ENCODE measurements at regions not wholly inside any gene's neighbourhood (a gene's known extent, or its start where the extent isn't known, plus 50 kb on each side); places are given as distances from the start of the nearest gene placed in this dataset.

DNA sequence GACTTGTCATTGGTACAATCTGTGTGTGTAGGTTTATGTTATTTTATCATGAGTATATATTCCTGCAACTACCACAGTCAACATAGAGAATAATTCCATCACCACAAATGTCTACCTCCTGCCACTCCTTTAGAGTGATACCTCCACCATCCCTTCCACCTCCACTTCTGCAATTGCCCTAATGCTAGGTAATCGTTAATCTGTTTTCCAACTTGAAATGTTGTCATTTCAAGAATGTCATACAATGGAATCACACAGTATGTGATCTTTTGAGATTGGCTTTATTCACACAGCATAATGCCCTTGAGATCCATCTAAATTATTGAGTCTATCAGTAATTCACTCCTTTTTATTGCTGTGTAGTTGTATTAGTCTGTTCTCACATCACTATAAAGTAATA lies 414.8 kb upstream of the C16orf82 start:
- no peak for DNase-seq (ENCODE audit: low spot score)

DNA sequence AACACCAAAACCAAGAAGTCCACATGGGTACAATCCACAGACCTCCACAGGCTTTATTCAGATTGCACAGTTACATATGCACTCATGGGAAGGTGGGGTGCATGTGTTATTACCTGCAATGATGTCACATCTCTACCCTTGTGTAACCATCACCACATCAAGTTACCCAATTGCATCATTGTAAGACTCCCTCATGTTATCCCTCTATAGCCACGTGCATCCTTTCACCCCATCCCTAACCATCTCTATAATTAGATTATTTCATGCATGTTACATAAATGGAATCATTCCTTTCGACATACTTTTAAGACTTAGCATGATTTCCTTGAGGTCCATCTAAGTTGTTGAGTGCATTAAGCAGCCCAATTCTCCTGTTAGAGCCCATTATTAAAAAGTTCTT lies 408.2 kb upstream of the C16orf82 start:
- no peak for DNase-seq (ENCODE audit: low spot score)

DNA sequence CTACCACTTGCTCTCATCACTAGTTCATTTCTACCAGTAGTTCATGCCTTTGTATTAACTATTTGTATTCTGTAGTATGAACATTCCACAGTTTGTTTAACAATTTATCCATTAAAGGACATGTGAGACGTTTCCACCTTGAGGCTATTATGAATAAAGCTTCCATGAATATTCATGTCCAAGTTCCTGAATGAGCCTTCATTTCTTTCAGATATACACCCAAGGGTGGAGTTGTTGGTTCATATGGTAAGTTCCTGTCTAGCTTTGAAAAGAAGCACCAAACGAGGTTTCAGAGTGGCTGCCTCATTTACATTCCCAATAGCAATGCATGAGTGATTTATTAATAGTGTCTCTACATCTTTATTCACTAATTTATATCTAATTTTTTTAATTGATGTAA lies 407.8 kb upstream of the C16orf82 start:
- DNase-seq (ENCODE audit: low spot score): no peak

DNA sequence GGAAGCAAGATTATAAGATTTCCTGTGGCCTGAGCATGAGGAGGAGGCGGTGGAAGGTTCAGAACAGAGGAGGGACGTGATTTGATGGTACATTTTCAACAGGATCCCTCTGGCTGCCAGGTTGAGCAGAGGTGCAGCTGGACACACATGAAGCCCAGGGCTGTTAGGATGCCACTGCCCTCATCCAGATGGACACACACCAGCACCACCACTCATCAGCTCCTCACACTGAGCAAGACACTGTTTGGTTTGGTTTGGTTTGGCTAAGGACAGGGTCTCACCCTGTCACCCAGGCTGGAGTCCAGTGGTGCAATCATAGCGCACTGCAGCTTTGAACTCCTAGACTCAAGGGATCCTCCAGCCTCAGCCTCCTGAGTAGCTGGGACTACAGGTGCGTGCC lies 402.6 kb upstream of the C16orf82 start:
- DNase-seq (ENCODE audit: low spot score): no peak

DNA sequence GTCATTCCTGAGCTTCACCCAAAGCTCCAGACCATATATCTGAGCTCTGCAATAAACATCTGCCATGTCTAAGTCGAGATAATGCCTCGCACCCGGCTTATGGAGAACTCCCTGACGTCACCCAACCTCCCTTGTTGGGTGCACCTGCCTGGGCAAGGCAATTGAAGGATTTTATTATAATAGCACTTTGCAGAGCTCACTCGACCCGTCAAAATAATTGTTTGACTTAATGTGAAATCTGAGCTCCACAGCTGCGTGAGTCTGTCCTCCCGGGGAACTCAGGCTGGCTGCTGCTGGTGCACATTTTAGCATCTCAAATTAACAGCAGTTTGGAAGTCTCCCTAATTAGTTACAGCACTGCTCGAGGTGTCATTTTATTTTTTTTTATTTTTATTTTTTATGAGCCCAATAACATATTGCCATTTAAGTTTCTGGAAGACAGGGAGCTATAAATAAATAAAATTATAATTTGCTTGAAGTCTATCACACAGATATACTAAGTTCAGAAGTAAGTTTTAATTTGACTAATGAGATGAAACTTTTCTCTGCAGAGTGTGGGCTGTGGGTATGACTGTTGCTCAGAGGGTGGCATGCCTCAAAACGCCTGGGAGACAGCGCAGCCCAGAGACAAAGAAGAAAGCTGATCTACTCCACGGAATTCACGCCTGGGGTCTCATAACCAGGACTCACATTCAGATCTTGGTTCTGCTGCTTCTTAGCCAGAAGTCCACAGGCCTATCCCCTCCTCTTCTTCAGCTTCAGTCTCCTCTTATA lies 401.4 kb upstream of the C16orf82 start:
- peak; percentile 52 for DNase-seq (ENCODE audit: low spot score)

DNA sequence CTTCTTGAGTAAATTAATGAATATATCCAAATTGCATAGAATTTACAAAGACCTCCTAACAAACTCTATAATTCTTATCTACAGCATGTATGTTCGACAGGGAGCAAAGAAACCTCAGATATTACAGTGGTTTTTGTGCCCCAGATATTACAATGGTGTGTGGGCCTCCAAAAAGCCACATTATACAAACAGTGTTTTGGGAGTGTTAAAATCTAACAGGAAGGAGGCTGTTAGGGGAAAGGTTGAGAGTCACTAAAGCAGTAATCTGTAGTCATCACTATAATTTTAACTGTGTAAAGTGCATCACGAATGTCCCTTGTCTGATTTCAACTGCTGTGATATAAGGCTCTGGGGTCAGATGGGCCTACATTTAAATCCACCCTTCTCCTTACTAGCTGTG lies 400.2 kb upstream of the C16orf82 start:
- no peak for DNase-seq (ENCODE audit: low spot score)

DNA sequence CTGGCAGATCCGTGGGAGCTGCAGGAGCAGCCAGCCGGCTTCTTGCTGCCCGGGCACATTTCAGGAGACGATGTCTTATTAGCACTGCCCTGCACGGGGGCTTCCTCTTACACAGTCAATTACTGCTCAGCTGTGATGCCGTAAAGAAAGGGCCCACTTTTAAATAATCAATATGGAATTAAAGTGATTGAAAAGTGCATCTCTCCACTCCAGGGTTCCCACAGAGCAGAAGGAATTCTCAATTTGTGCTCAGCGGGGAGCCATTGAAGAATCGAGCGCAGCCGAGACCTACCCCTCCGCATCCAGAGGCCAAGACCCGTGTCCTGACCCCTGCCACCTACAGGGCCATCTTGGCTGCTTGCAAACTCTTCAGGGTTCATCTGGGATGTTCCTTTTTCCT lies 399.4 kb upstream of the C16orf82 start:
- DNase-seq (ENCODE audit: low spot score): no peak

DNA sequence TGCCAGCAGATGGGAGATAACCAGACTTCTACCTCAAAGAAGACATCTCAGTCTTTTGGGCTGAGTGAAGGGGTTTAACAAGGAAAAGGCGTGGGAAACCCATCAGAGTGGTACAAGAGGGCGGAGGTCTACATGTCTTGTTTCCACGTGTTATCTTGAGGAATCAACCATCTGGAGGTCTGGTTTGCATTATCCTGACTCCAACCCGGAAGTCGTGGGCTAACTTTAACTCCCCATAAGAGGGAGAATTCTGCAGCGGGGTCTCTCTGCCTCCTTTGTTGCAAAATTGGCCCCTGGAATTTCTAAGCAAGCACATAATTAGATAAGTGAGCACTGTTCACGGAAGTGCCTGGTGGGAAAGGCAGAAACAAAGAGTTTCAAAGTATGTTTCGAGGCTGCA lies 398.7 kb upstream of the C16orf82 start:
- DNase-seq (ENCODE audit: low spot score): peak; percentile 80

DNA sequence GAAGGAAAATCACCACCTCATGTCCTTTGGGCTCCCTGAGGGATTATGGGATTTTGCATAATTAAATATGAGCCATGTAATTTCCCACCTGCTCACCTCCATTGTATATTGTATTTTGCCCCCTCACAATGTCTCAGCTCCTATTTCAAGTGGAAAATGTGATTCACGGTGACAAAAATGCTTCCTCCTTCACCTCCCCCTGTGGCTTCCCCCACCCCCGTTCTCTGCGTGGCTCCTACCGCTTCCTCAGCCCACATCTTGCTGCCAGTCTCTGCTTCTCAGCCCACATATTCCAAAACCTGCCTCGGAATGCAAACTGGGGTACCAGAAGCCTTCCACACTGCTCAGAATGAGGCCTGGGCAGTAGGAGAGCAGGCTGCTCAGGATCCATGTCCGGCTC lies 394.5 kb upstream of the C16orf82 start:
- no peak for DNase-seq (ENCODE audit: low spot score)

DNA sequence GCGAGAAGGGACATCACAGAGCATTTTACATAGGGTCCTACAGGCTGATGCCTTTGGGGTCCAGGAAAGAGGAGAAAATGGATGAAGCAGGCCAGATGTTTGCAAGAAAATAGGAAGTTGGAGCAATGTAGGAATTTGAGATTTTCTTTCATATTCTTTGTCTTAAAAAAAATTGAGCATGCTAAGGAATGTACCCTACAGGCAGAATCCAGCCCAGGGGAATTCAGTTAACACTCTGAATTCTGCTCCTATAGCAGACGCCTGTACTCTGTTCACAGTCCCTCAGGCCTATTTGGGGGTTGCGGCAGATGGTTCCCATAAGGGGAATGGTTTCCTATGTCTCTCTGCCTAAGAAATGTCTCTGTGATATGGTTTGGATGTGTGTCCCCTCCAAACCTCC lies 393.7 kb upstream of the C16orf82 start:
- no peak for DNase-seq (ENCODE audit: low spot score)

DNA sequence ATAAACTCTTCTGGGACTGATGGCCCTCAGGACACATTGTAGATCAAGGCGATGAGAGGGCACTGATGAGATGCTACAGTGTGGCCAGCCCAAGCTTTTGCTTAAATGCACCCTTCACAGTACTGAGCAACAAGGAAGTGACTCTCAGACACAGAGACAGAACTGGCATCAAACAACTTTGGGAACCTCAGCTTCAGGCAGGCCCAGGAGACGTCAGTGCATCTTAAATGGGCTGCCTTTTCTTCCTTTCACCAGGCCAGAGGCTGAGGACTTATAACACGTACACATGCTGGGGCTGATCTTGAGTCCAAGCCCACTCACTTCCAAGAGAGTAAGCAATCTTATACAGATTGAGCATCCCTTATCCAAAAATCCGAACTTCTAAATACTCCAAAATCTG lies 386.1 kb upstream of the C16orf82 start:
- no peak for DNase-seq (ENCODE audit: low spot score)

DNA sequence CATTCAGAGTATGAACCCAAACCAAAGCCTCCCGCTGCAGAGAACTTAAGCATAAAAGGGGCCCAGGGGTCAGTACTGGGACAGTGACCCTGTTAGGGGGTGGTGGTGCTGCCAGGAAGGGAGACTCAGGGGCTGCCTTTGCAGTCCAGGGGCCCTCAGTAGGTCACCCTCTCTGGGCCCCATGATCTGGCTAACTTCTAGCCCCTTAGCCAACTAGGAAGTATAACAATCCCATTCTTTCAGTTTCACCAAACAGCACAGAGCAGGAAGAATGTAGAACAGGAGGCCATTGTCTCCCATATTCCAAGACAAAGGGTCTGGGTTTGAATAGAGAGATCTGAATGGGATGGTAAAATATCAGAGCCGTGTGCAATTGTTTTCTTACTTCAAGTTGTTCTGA lies 378.6 kb upstream of the C16orf82 start:
- no peak for DNase-seq (ENCODE audit: low spot score)

DNA sequence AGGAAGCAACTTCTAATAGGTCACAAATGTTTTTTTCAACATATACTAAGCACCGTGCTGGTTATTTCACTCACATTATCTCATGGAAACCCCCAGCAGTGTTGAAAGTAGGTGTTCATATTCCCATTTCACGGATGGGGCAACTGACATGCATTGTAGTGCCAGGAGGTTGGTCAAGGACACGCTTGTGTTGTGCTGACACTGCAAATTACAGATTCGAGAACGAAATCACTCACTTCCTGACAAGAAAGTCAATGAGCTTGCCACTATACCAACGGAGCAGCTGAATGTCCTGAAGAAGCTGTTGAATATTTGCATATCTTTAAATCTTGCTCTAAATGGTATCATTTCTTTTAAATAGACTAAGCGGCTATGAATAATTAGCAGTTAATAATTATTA lies 378.0 kb upstream of the C16orf82 start:
- no peak for DNase-seq (ENCODE audit: low spot score)

DNA sequence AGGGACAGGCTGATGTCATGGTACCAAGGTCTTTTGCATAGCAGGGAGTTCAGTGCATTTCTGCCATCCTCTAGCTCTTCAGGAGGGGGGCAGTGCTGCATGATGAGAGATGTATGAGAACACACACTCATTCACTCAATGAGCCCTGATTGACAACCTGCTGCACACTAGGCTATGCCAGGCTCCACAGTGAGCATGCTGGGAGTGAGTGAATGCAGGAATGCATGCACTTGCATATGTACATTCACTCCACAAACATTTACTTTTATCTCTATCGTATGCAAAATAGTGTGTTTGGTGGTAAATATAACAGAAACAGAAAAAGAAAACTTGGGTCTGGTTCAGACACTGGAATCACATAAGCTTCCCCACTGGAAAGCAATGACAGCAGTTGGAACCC lies 374.1 kb upstream of the C16orf82 start:
- DNase-seq (ENCODE audit: low spot score): no peak

DNA sequence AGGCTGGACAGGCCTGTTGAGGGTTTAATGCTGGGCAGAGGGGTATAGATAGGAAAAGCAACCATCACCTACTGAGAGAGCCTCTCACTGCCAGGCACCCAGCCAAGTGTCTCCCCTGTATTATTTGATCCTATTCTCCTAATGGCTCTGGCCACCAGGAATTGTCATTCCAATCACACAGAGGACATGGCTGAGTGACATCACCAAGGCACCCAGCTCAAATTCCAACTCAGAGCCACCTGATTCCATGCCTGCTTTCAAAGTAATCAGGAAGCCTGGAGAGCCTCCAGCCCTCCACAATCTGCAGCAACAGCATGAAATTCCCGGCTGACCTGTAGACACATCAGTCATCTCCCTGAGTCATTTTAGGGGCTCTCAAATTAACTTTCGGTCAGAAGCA lies 368.9 kb upstream of the C16orf82 start:
- no peak for DNase-seq (ENCODE audit: low spot score)

DNA sequence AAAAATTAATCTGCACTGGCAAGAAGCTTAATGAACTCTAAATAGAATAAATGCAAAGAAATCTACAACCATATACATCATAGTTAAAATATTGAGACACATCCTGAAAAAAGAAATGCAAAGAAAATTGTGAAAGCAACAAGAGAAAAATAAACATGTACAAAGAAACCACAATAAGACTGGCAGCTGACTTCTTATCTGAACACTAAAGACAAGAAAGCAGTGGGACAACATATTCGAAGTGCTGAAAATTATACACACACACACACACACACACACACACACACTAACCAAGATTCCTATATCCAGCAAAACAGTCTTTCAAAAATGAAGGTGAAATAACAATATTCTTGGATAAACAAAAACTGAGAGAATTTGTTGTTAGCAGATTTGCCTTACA lies 366.5 kb upstream of the C16orf82 start:
- no peak for DNase-seq (ENCODE audit: low spot score)

DNA sequence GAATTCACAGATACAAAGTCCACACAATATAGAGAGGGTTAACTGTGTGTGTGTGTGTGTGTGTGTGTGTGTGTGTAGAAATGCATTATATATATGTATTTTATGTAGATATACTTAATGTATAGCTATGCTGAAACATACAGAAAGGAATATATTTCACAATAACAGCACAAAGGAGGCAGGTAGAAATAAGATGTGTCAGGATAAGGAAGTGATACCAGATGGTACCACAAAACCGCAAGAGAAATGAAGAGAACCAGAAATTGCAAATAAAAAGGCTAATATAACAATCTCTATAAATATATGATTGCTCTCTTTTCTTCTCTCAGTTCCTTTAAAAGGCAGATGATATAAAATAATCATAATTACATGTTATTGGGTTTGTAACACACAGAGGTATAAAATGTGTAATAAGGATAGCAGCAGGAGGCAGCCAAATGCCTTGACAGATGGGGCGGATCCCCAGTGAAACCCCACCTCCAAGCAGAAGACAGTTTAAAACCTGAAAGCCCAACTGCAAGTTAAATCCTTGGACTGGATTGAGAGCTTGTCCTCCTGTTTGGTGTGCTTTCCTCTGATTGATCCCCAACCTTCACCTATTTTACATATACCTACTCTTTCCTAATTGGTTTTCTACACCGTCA lies 365.4 kb upstream of the C16orf82 start:
- no peak for DNase-seq (ENCODE audit: low spot score)

DNA sequence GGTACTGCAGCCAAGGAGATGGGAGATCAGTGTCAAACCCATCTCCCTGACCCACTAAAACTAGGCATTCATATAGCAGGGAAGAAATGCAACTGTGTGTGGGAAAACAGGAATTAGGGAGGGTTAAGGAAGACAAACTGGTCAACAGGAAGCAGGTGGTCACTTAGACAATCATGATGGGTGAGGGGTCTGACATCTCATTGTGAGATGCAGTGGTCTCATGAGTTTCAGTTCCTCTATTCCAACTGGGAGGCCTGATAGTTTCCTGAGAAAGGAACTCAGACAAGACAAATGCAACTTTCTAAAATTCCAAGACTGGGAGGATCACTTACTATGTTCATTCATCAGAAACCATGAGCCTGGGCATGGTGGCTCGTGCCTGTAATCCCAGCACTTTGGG lies 361.4 kb upstream of the C16orf82 start:
- no peak for DNase-seq (ENCODE audit: low spot score)

DNA sequence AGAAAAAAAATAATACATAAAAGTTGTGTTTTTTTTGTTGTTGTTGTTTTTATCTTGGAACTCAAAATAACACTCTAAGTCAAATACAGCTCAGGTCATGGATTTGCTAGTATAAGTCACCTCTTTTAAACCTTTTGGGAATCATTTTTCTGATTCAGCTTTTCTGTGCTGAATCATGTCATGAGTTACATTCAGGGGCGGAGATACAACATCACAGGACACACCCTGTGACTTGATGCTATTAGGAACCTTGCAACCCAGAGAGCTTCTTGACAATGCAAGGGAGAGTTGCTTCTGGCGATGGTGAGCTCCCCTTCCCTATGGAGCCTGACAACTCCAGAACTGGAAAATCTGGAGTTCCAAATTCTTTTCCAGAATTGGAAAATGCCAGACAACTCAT lies 358.3 kb upstream of the C16orf82 start:
- no peak for DNase-seq (ENCODE audit: low spot score)

DNA sequence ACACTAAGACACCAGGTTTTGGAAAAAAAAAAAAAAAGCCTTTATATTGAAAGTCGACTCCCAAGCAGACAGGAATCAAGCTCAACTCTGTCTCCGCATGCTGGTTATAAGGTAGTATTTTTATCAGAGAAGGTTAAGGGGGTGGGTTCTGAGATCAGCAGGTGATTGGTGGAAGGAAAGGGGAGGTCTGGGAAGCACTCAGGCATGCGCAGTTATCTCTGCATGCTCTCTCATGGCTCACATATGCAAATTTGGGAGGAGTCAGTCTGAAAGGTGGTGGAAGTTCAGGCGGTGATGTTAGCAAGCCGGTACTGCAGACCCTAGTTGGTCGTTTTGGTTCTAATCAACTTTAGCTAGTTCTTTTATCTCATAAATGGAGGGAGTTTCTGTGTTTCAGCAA lies 357.6 kb upstream of the C16orf82 start:
- DNase-seq (ENCODE audit: low spot score): no peak

DNA sequence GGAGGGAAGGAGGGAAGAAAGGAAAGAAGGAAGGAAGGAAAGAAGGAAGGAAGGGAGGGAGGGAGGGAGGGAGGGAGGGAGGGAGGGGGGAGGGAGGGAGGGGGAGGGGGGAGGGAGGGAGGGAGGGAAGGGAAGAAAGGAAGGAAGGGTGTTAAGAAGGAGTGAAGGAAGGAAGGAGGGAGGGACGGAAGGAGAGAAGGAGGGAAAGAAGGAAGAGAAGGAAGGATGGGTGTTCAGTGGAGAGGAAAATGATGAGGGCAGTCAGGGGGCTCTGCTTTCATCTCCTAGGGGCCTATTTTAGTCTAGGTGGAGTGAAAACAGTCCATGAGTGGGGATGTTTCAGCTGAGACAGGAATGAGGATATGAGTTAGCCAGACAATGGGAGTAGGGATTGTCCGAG lies 357.0 kb upstream of the C16orf82 start:
- no peak for DNase-seq (ENCODE audit: low spot score)

DNA sequence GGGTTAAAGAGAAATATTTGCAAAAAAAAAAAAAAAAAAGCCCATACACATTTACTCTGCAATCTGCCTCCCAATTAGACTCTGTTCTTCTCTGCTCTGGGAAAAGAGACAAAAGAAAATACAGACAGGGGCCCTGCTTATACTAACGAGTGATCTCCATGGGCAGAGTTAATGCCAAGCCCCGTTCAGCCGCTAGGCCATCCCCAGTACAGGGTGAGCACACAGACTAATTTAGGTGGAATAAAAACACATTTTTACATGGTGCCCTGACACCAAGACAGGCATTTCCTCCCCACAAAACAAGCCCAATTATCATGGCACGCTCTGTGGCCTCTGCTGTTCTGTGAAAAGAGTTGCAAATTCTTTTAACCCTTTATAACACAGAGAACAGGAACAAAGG lies 356.3 kb upstream of the C16orf82 start:
- no peak for DNase-seq (ENCODE audit: low spot score)

DNA sequence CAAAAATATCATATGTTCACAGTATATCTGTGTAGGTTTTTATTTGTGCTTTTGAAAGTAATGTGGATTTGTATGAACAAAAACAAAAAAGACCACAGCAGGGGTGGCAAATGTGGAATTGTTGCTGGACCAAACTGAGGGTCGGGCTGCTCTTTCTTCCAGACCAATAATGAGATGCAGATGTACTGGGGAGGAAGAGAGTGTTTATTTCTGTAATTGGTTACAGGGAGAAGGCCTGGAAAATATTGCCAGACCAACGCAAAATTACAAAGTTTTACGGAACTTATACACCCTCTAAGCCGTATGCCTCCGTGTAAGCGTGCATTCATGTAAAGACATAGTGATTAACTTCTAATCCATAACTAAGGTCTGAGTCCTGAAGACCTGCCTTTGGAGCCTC lies 353.9 kb upstream of the C16orf82 start:
- DNase-seq (ENCODE audit: low spot score): no peak

DNA sequence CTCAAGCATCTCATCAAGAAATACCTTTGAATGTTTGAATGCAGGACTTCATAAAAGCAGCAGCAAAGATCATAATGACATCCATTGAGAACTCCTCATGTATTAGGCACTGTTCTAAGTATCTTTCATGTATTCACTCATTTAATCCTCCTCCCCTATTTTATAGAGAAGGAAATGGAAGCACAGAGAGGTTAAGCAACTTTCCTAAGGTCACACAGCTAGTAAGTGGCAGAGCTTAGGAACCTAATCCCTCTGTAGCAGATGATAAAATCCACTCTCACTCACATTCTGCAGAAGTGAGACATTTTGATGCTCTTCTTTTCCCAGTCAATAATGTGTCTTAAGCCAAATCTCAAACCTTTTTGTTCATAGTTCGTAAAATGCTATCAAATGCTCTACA lies 350.8 kb upstream of the C16orf82 start:
- DNase-seq (ENCODE audit: low spot score): no peak

Data from SK-N-DZ (cell line).